ENCODE measurements at regions not wholly inside any gene's neighbourhood (a gene's known extent, or its start where the extent isn't known, plus 50 kb on each side); places are given as distances from the start of the nearest gene placed in this dataset.
"Not testable (repeated sequence)": the region's sequence is repeated elsewhere in the genome, so short reads cannot be mapped to it uniquely, and the experiment has no call there.

GRCh38 chr5:97545886-97546535 is 363.0 kb upstream of the RIOK2 start:
- no peak for DNase-seq

GRCh38 chr5:97547430-97547829 is 364.4 kb upstream of the RIOK2 start:
- DNase-seq, result no peak

GRCh38 chr5:97547999-97548738 is 365.1 kb upstream of the RIOK2 start:
- DNase-seq, result no peak

GRCh38 chr5:97548739-97549080 is 365.7 kb upstream of the RIOK2 start:
- no peak for DNase-seq

DNA sequence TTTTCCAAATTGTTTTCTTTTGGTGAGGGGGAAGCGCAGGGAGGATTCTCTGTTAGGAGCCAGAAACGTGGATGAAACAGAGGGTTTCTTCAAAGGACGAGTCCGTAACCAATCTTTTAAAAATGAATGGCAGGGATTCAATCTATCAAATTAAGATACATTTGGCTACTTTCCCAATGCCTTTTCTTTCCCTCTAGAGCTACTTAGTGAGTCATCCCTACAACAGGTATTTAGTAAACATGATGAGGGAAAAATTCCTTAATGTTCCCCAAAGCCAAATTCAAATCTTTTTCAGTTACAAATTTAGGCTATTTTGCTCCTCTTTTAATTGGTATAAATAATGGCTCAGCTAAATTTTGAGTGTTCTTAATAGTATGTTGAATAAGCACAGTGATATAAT is 366.4 kb upstream of the RIOK2 start:
- no peak for DNase-seq

DNA sequence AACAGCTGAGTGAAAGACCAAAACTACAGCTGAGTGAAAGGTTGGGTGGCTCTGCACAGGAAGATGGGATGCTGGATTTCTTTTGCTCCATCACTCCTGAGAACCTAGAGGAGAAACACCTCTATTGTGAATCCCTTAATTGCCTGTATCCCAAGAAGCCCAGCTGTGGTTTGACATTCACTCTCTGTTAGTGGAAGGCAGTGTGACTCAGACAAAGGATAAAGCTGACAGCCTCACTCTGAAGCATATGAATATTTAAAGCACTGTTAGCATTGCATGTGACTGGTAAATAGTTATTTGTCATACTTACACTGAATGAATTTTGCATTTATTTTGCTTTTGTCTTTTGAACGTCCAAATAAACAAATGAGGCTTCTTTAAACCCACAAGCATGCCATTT is 367.1 kb upstream of the RIOK2 start:
- DNase-seq, result no peak

DNA sequence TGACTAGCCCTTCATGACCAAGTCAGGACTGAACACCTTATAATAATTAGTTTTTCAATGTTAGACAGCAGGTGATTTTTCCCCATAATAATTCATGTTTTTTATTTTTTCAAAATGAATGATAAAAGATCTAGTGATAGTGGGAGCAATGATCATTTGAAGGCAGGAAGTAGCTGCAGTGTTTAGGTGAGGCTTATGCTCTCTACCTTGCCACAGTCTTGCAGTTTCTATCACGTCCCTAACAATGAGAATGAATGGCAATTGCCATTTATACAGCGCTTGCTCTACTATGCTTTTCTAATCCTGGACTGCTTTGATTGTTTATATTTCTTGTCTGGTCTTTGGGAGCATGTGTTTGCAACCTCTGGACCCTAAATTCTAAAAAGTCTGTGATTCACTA is 367.8 kb upstream of the RIOK2 start:
- DNase-seq, result no peak

DNA sequence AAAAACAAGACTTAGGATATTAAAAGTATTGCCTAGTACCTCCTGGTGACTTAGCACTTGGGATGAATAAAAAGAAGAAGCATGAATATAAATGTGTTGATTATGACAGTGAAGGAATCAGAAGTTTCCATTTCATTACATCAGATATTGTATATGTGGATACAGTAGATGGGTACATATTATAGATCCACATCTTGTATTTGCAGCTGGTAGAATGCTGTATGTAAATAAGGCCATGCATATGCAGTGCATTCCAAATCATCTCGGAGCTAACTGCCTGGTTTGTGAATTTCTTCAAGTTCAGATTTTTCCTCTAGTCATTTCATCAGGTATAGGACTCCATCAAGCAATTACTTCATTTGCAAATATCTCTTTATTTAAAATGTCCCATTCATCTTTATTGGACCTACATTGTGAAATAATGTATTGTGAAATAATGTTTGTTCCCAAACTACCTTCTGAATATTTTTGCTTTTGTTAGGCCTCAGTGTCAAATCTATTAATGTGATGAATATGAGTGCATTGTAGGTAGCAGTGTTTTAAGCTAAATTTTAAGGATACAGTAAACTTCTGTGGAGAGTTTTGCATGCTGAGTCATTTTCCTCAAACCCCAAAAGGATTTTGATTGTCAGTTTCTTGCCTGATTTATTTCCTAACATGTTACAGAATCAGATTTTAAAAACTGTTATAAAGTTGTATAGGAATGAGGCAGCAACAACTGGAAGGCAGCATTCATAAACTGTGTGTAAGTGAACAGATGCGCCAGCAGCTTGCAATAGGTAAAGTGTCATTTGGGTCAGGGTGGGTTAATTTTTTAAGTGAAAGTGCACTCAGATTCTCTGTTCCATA is 370.8 kb upstream of the RIOK2 start:
- no peak for DNase-seq

GRCh38 chr5:97554977-97555643 is 372.1 kb upstream of the RIOK2 start:
- no peak for DNase-seq

- no peak for DNase-seq
Observed at GRCh38 chr5:97555644-97555981, 372.6 kb upstream of the RIOK2 start.

- no peak for DNase-seq
Observed at GRCh38 chr5:97559827-97560598, 377.0 kb upstream of the RIOK2 start.

DNA sequence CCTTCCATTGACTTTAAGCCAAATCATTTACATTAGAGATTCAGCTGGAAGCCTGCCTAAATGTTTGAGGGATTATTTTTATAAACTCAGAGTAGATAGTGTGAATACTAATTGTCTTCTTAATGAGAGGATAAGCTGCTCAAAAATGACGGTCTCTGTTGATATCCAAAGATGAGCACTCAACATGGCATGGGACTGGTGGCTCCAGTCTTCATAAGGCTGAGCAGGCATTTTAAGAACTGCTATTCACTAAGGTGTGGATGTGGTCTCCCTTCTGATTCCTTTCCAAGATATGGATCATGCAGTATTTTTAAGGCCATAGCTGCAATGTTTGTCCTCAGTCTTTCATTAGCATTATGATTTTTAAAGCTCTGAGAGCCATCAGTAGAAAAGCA is 377.5 kb upstream of the RIOK2 start:
- no peak for DNase-seq

DNA sequence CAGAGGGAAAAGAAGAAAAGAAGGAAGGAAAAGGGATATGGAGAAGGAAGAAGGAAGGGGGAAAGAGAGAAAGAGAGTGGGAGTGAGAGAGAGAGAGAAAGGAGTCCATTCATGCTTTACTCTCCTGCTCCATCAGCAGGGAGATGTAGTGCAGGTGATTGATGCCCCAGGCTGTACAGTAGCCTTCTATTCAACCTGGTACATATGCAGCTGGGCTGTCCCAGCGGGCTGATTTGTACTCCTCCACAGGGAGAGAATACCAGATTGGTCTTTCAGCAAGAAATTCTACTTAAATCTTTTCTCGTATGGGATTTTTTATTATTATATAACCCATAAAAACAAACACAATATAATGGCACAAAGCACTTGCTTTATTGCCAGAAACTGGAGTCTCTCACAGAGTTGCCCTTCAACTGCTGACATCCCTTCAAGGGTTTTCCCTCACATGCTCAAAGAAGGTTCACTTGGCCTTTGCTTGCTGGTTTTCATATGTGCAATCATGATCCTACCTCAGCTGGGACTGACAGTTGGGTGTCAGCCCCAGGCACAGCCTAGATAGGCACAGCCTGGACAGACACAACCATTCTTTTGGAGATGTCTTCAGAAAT is 380.1 kb upstream of the RIOK2 start:
- no peak for DNase-seq

GRCh38 chr5:97568382-97568781 is 385.3 kb upstream of the RIOK2 start:
- DNase-seq, result no peak

DNA sequence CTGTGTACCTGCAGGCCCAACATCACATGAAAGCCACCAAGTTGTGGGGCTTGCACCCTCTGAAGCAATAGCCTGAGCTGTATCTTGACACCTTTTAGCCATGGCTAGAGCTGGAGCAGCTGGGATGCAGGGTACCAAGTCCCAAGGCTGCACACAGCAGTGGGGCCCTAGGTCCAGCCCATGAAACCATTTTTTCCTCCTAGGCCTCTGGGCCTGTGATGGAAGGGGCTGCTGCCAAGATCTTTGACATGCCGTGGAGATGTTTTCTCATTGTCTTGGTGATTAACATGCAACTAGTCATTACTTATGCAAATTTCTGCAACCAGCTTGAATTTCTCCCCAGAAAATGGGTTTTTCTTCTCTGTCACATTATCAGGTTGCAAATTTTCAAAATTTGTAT is 387.2 kb upstream of the RIOK2 start:
- DNase-seq, result no peak

GRCh38 chr5:97575322-97575721 is 392.3 kb upstream of the RIOK2 start:
- no peak for DNase-seq

- no peak for DNase-seq
Observed at GRCh38 chr5:97576956-97577355, 393.9 kb upstream of the RIOK2 start.

GRCh38 chr5:97579977-97580376 is 396.9 kb upstream of the RIOK2 start:
- not testable (repeated sequence) for DNase-seq

GRCh38 chr5:97580746-97581145 is 397.7 kb upstream of the RIOK2 start:
- no peak for DNase-seq

DNA sequence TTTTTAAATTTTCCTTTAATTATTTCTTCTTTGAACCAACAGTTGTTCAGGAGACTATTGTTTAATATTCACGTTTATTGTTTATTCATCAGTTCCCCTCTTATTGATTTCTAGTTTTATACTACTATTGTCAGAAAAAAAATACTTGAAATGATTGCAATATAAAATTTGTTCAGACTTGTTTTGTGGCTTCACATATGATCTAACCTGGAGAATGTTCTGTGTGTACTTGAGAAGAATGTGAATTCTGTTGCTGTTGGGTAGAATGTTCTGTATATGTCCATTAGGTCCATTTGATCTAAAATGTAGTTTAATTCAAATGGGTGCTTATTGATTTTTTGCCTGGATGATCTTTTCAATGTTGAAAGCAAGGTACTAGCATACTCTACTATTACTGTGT is 408.7 kb upstream of the RIOK2 start:
- DNase-seq, result no peak

GRCh38 chr5:97600486-97600885 is 417.4 kb upstream of the RIOK2 start:
- no peak for DNase-seq

DNA sequence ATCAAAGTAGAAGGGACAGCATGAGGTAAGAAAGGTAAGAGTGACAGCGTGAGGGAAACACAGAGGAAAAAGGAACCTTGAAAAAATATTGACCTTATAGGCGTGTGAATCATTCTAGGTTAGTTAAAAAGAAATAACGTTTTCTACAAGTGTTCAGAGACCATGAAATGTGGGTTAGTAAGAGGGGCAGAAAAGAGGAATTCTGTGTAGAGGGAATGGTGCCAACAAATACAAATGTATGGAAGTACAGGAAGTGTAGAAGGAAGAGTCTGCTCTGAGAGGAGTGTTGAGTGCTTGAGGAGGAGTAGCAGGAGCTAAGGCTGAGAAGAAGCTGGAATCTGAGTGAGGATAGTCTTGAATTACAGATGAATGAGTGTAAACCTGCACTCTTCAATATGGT is 418.6 kb upstream of the RIOK2 start:
- no peak for DNase-seq
